GM12878 (cell line): ENCODE measurements at regions not wholly inside any gene's neighbourhood (a gene's known extent, or its start where the extent isn't known, plus 50 kb on each side); places are given as distances from the start of the nearest gene placed in this dataset.

Experiments used
- ATAC-seq: fragments of 200-7000 bp; cut with Tn5 transposase; 3 replicates; pipeline ENCODE4 v1.9.1; 2020; ENCODE audit warnings: mild to moderate bottlenecking, moderate library complexity
- BruUV-seq: library from RNA; stranded (reverse); fragments of 400-500 nt; replicated peaks from 2 replicates; lab custom pipeline; 2021; lab: Mats Ljungman, UMichigan
- CTCF ChIA-PET: fragments of 300-600 bp; sonication (Branson Sonifier 250); formaldehyde crosslinking; extraction: SDS; loops from one replicate; lab custom pipeline; 2021; ENCODE audit warnings: inconsistent platforms; lab: Yijun Ruan, JAX
- POLR2A ChIA-PET: fragments of 350-600 bp; formaldehyde crosslinking; extraction: SDS; loops from one replicate; lab custom pipeline; 2021; ENCODE audit warnings: inconsistent platforms; lab: Charles Lee
- RAD21 ChIA-PET: fragments of 300-600 bp; sonication (Branson Sonifier 250); formaldehyde crosslinking; loops from one replicate; lab custom pipeline; 2023; ENCODE audit warnings: antibody characterized with exemption; ENCODE audit not compliant: unreplicated experiment; lab: Charles Lee
- SMC1A ChIA-PET: fragments of 300-600 bp; sonication (Branson Sonifier 250); formaldehyde crosslinking; loops from one replicate; lab custom pipeline; 2023; ENCODE audit not compliant: unreplicated experiment, uncharacterized antibody; lab: Charles Lee
- DNase-seq: peaks from one replicate; pipeline ENCODE4 v3.0.0-alpha.2; 2011; ENCODE audit warnings: low read depth, low spot score
- FAIRE-seq: peaks from 3 replicates; lab custom pipeline; 2011; peaks lifted over from hg19 to GRCh38; lab: Jason Lieb, UNC
- H2AFZ ChIP-seq: 2 replicates; pipeline ENCODE4 v1.6.0; 2011; ENCODE audit warnings: low read depth, low read length, control low read depth; ENCODE audit not compliant: control insufficient read depth
- H3K27ac ChIP-seq: 2 replicates; pipeline ENCODE4 v1.5.1; 2011; ENCODE audit warnings: control low read depth; ENCODE audit not compliant: control insufficient read depth, insufficient read depth
- H3K27me3 ChIP-seq, 2 experiments: replicated peaks in 1 of 2; 2 replicates each; pipeline versions ENCODE4 v1.6.0 to v1.6.1; 2011; ENCODE audit warnings: low read length in 1 of 2; ENCODE audit not compliant: control insufficient read depth in 2 of 2, insufficient read depth in 2 of 2
- H3K36me3 ChIP-seq, 2 experiments: 2 replicates each; pipeline ENCODE4 v1.5.1; 2011; ENCODE audit warnings: low read length in 1 of 2; ENCODE audit not compliant: control insufficient read depth in 2 of 2, insufficient read depth in 2 of 2
- H3K4me1 ChIP-seq: 2 replicates; pipeline ENCODE4 v1.6.1; 2011; ENCODE audit warnings: mild to moderate bottlenecking, low read length, moderate library complexity, mixed read lengths; ENCODE audit not compliant: control insufficient read depth, insufficient read depth
- H3K4me2 ChIP-seq: 2 replicates; pipeline ENCODE4 v1.6.0; 2011; ENCODE audit warnings: control low read depth; ENCODE audit not compliant: control insufficient read depth, insufficient read depth
- H3K4me3 ChIP-seq: fragments of 200-600 bp; sonication (generic); 2 replicates; pipeline ENCODE4 v1.5.1; 2016
- H3K79me2 ChIP-seq: 2 replicates; pipeline ENCODE4 v1.6.0; 2011; ENCODE audit warnings: low read length; ENCODE audit not compliant: control insufficient read depth, insufficient read depth
- H3K9ac ChIP-seq: 2 replicates; pipeline ENCODE4 v1.8.0; 2011; ENCODE audit warnings: low read length, control low read depth, mixed read lengths; ENCODE audit not compliant: control insufficient read depth, insufficient read depth
- H3K9me3 ChIP-seq: replicated peaks from 3 replicates; pipeline ENCODE4 v1.5.1; 2011; ENCODE audit warnings: mild to moderate bottlenecking, low read length; ENCODE audit not compliant: control insufficient read depth, insufficient read depth
- H4K20me1 ChIP-seq: 2 replicates; pipeline ENCODE4 v1.6.0; 2011; ENCODE audit not compliant: control insufficient read depth, insufficient read depth
- ATF2 ChIP-seq: IDR thresholded peaks from 2 replicates; pipeline ENCODE4 v1.6.1; 2012; ENCODE audit warnings: low read length, inconsistent platforms
- E2F4 ChIP-seq: IDR thresholded peaks from 2 replicates; pipeline ENCODE4 v1.6.1; 2012; ENCODE audit warnings: low read depth, low read length, improper control_type of control experiment
- FOS ChIP-seq: IDR thresholded peaks from 3 replicates; pipeline ENCODE4 v1.6.1; 2011; ENCODE audit warnings: borderline replicate concordance; ENCODE audit not compliant: insufficient read length; ENCODE audit errors: extremely low read depth
- JUNB ChIP-seq: IDR thresholded peaks from 2 replicates; pipeline ENCODE4 v1.6.1; 2016; ENCODE audit warnings: antibody characterized with exemption, mild to moderate bottlenecking
- JUND ChIP-seq: IDR thresholded peaks from 2 replicates; pipeline ENCODE4 v1.6.1; 2012; ENCODE audit warnings: low read depth, mild to moderate bottlenecking, low read length, improper control_type of control experiment, moderate library complexity
- KDM1A ChIP-seq: fragments of 200-600 bp; sonication (generic); IDR thresholded peaks from 2 replicates; pipeline ENCODE4 v1.6.1; 2016; ENCODE audit warnings: borderline replicate concordance
- KLF5 ChIP-seq: fragments of 450-650 bp; IDR thresholded peaks from 2 replicates; pipeline ENCODE4 v1.6.1; 2014; ENCODE audit warnings: mild to moderate bottlenecking; ENCODE audit not compliant: partially characterized antibody
- MEF2A ChIP-seq: IDR thresholded peaks from 2 replicates; pipeline ENCODE4 v1.6.1; 2011; ENCODE audit warnings: low read depth, mild to moderate bottlenecking, low read length, moderate library complexity; ENCODE audit not compliant: insufficient read depth
- NFYA ChIP-seq: IDR thresholded peaks from 2 replicates; pipeline ENCODE4 v1.6.1; 2011; ENCODE audit warnings: low read depth, mild to moderate bottlenecking, low read length, improper control_type of control experiment, borderline replicate concordance
- SMAD1 ChIP-seq: fragments of 450-650 bp; IDR thresholded peaks from 2 replicates; pipeline ENCODE4 v1.6.1; 2018; ENCODE audit warnings: mild to moderate bottlenecking, low read depth; ENCODE audit not compliant: partially characterized antibody
- SMC3 ChIP-seq: IDR thresholded peaks from 2 replicates; pipeline ENCODE4 v1.6.1; 2011; ENCODE audit warnings: low read length, improper control_type of control experiment, borderline replicate concordance
- SPI1 ChIP-seq: IDR thresholded peaks from 2 replicates; pipeline ENCODE4 v1.6.1; 2011; ENCODE audit warnings: low read depth, mild to moderate bottlenecking, low read length, moderate library complexity, borderline replicate concordance; ENCODE audit not compliant: insufficient read depth
- TCF3 ChIP-seq: IDR thresholded peaks from 2 replicates; pipeline ENCODE4 v1.6.1; 2012; ENCODE audit warnings: low read depth, mild to moderate bottlenecking, low read length, borderline replicate concordance; ENCODE audit not compliant: insufficient read depth
- ZNF217 ChIP-seq: fragments of 450-650 bp; IDR thresholded peaks from 2 replicates; pipeline ENCODE4 v1.6.1; 2017; ENCODE audit warnings: antibody characterized with exemption, mild to moderate bottlenecking
- ZNF622 ChIP-seq: fragments of 450-650 bp; IDR thresholded peaks from 2 replicates; pipeline ENCODE4 v1.6.1; 2017; ENCODE audit warnings: mild to moderate bottlenecking, inconsistent platforms
- WGBS: methylation state at CpG from one replicate; pipeline ENCODE4 v1.1.6; 2016; ENCODE audit warnings: low lambda C conversion rate; ENCODE audit not compliant: insufficient replicate concordance, insufficient coverage; ENCODE audit errors: missing lambda C conversion rate; 5-methylcytosine and 5-hydroxymethylcytosine counted together
- in situ Hi-C: fragments of 300-500 bp; cut with MboI; formaldehyde crosslinking; loops from 9 replicates; pipeline ENCODE4 v1.14.3; 2018; ENCODE audit warnings: mixed read lengths
- intact Hi-C: fragments of 100-400 bp; cut with micrococcal nuclease; formaldehyde crosslinking; loops from one replicate; pipeline ENCODE4 v1.14.2; 2022; ENCODE audit not compliant: unreplicated experiment

DNA sequence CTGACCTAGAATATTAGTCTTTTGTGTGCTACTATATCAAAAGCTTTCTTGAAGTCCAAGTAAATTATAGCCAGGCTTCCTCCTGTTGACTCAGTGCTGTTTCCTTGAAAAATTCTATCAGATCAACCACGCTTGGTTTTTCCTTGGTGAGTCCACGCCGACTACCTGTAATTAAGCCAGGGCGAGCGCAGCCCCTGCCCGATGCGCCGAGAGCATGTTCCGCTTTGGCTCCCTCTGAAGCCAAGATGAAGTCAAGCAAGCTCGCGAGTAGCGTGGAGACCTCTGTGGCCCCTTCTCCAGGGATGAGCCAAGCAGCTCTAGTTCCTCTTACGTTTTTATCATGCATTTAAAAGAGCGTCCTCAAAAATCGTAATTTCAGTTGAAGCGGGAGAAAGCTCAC lies 641.2 kb downstream of the CDH26 start:
- no TSS peak for BruUV-seq
- Histone ChIP-seq H4K20me1 (no peaks in the 10 kb centered on the region), H3K4me1 (no peaks in the 10 kb centered on the region), H3K4me2 (no peak overlapping the region), H3K9ac (no peak overlapping the region), H3K36me3 (no peaks in the 10 kb centered on the region)
- ChIA-PET SMC1A (no interaction called here), RAD21 (no interaction called here)
- in situ Hi-C loops, result no loop called here
- TF ChIP-seq SMC3 (no peak), JUNB (no peak), ATF2 (no peak), TCF3 (no peak), NFYA (no peak), ZNF622 (no peak), KDM1A (no peak)
- TF ChIP-seq, all 136 proteins: peak for 0
- Histone ChIP-seq H3K4me3 (no peak overlapping the region), H3K27me3 (no peaks in the 10 kb centered on the region), H3K27ac (no peak overlapping the region), H3K79me2 (no peaks in the 10 kb centered on the region), H2AFZ (no peak overlapping the region), H3K9me3 (no peaks in the 10 kb centered on the region; the same call in 2 of the 3 replicates)
- FAIRE-seq (no peak), ATAC-seq (no peak), DNase-seq (no peak)
- CTCF ChIA-PET, result interaction anchor here (1.0 to 1.2 kb wide), 2 partner anchors 11 to 1104 kb away, joined by 3 read pairs; no protein-coding TSS in a partner anchor
- WGBS, result 54% methylated on average over 16 of the region's 16 CpGs
- intact Hi-C loops, result no loop called here
- POLR2A ChIA-PET, result no interaction called here

DNA sequence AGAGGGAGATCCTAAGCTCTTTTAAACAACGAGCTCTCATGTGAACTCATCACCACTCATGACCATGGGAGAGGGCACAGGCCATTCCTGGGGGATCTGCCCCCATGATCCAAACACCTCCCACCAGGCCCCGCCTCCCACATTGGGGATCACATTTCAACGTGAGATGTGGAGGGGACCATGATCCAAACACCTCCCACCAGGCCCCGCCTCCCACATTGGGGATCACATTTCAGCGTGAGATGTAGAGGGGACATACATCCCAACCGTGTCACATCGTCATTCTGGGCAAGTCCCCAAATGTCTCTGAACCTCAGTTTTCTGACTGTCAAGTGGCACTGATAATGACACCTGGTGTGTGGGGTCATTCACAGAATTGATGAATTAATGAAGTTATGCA lies 641.8 kb downstream of the CDH26 start:
- BruUV-seq, result no TSS peak

More for the DNA sequence above, 641.8 kb downstream of the CDH26 start:
- DNase-seq, result no peak
- Histone ChIP-seq H3K9ac (no peak overlapping the region), H3K4me3 (no peak overlapping the region), H3K4me1 (no peaks in the 10 kb centered on the region), H3K36me3 (no peaks in the 10 kb centered on the region), H3K79me2 (no peaks in the 10 kb centered on the region), H4K20me1 (no peaks in the 10 kb centered on the region), H3K27ac (no peak overlapping the region), H3K9me3 (no peaks in the 10 kb centered on the region; the same call in 2 of the 3 replicates), H3K27me3 (no peaks in the 10 kb centered on the region), H2AFZ (no peak overlapping the region), H3K4me2 (no peak overlapping the region)
- SMC1A ChIA-PET, result no interaction called here
- intact Hi-C loops (no loop called here), in situ Hi-C loops (no loop called here)
- no peak for TF ChIP-seq E2F4
- TF ChIP-seq JUNB, result no peak
- no peak for TF ChIP-seq SPI1
- TF ChIP-seq SMAD1, result no peak
- TF ChIP-seq JUND, result no peak
- TF ChIP-seq KLF5, result no peak
- no peak for TF ChIP-seq ZNF217
- no peak for TF ChIP-seq MEF2A
- no peak for TF ChIP-seq FOS
- ATAC-seq, result no peak
- FAIRE-seq, result no peak
- CTCF ChIA-PET, result interaction anchor here (1.2 kb wide), 1 partner anchor 11 kb away, joined by 3 read pairs; no protein-coding TSS in a partner anchor
- RAD21 ChIA-PET, result no interaction called here
- POLR2A ChIA-PET, result no interaction called here
- WGBS, result 45% methylated on average over 7 of the region's 7 CpGs
